Heart left ventricle (tissue), 13 donors: ENCODE measurements at regions not wholly inside any gene's neighbourhood (a gene's known extent, or its start where the extent isn't known, plus 50 kb on each side); places are given as distances from the start of the nearest gene placed in this dataset.

Experiments used
- CTCF ChIP-seq, 12 donors: fragments of 200-600 bp; sonication (generic) in 4 of 12; IDR thresholded peaks; one replicate each; pipeline versions ENCODE4 v1.5.0 to v1.8.0; 2018 to 2022; ENCODE audit warnings: antibody characterized with exemption in 12 of 12, mild to moderate bottlenecking in 5 of 12
- POLR2A ChIP-seq, 2 donors: fragments of 450-650 bp; IDR thresholded peaks; one replicate each; pipeline ENCODE4 v1.6.1; 2017; ENCODE audit warnings: antibody characterized with exemption in 2 of 2, mild to moderate bottlenecking in 2 of 2, moderate library complexity in 2 of 2
- donor health status: ischemic (EF 13 %, LVEDD 7.1; RV severe dilation, severe dysfunction).
- donor health status: DM: no; HTN: yes; CAD: no.
- donor health status: DM: no; HTN: no; CAD: no.
- donor health status: ischemic (EF 25% LVEDD 6.9; RV normal size, moderate dysfunction).
- donor health status: ischemic (EF 25% LVEDD 5.7; RV mildly dilated, moderate dysfunction).
- donor health status: ischemic (EF 35%, LVEDD 5.7; RV mildly dilated, moderate dysfunction).
- donor health status: nonischemic (EF 11% LVEDD 7.7; RV severe dilation, severe dysfunction).
- donor health status: DM: yes; HTN: yes; CAD: no.
- donor health status: PGD.
- donor health status: ischemic (EF 29% LVEDD 5.4; RV normal size, mild dysfunction).
- donor health status: nonischemic (EF 23%, LVEDD 6.1; RV moderate dilation, normal function).

GRCh38 chr5:174414315-174414710 lies 310.1 kb upstream of the MSX2 start:
- TF ChIP-seq POLR2A (IDR thresholded peaks at IDR 0.05) (no peak), CTCF (IDR thresholded peaks at IDR 0.05) (no peak)
